Mucosa of rectum (tissue), 2 donors: ENCODE measurements at regions not wholly inside any gene's neighbourhood (a gene's known extent, or its start where the extent isn't known, plus 50 kb on each side); places are given as distances from the start of the nearest gene placed in this dataset.

Source experiments
- H3K27ac ChIP-seq, 2 donors: one replicate each; pipeline ENCODE4 v1.7.0; 2013; ENCODE audit warnings: inconsistent platforms in 2 of 2, low read depth in 2 of 2, low read length in 2 of 2
- H3K27me3 ChIP-seq, 2 donors: one replicate each; pipeline ENCODE4 v1.7.0; 2013; ENCODE audit warnings: low read length in 2 of 2; ENCODE audit not compliant: control insufficient read depth in 2 of 2, insufficient read depth in 2 of 2
- H3K36me3 ChIP-seq, 2 donors: one replicate each; pipeline ENCODE4 v1.7.0; 2013; ENCODE audit warnings: low read length in 2 of 2; ENCODE audit not compliant: control insufficient read depth in 2 of 2, insufficient read depth in 2 of 2
- H3K4me1 ChIP-seq, 2 donors: one replicate each; pipeline ENCODE4 v1.7.0; 2013; ENCODE audit warnings: low read length in 2 of 2, mild to moderate bottlenecking in 1 of 2; ENCODE audit not compliant: control insufficient read depth in 2 of 2, insufficient read depth in 2 of 2
- H3K4me3 ChIP-seq, 2 donors: one replicate each; pipeline ENCODE4 v1.7.0; 2013; ENCODE audit warnings: low read length in 2 of 2
- H3K9ac ChIP-seq, 2 donors: one replicate each; pipeline ENCODE4 v1.7.0; 2013; ENCODE audit warnings: low read length in 2 of 2, low read depth in 1 of 2, mild to moderate bottlenecking in 1 of 2
- H3K9me3 ChIP-seq, 2 donors: one replicate each; pipeline ENCODE4 v1.7.0; 2013; ENCODE audit warnings: low read length in 2 of 2; ENCODE audit not compliant: control insufficient read depth in 2 of 2
- donor health status: healthy.
- donor health status: Normal muscosa, but diverticular disease.

DNA sequence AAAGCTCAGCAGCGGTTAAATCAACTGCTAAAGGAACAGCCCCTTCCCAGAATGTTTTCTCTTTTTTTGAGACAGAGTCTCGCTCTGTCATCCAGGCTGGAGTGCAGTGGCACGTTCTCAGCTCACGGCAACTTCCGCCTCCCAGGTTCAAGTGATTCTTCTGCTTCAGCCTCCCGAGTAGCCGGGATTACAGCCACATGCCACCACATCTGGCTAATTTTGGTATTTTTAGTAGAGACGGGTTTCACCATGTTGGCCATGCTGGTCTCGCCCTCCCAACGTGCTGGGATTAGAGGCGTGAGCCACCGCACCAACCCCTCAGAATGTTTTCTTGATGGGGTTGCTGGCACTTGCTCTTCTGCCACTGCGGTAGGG is 59.8 kb upstream of the IL6 start:
- Histone ChIP-seq H3K27ac (no peak overlapping the region), H3K36me3 (no peaks in the 10 kb centered on the region), H3K9me3 (no peaks in the 10 kb centered on the region), H3K4me1 (no peaks in the 10 kb centered on the region), H3K4me3 (no peak overlapping the region), H3K9ac (no peak overlapping the region), H3K27me3 (no peaks in the 10 kb centered on the region)

DNA sequence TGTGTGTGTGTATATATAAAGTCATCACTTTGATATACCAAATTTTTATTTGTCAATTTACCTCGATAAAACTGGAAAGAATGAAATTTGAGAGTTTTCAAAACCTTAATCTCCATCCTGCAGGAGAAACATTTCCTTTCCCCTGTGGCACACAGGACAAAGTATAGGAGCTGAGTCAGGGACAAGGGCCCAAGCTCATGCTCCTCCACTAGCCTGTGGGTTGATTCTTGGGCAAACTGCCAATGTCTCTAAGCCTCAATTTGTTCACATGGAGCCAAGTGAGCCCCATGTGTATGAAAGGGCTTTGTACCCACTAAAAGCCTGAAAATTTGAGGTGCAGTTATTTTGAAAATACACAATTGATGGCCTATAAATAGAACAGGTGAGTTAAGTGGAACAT is 60.3 kb upstream of the IL6 start:
- no peaks in the 10 kb centered on the region for H3K9me3 ChIP-seq
- H3K36me3 ChIP-seq = no peaks in the 10 kb centered on the region
- H3K9ac ChIP-seq = no peak overlapping the region
- H3K27ac ChIP-seq = no peak overlapping the region
- no peaks in the 10 kb centered on the region for H3K27me3 ChIP-seq
- no peak overlapping the region for H3K4me3 ChIP-seq
- H3K4me1 ChIP-seq = no peaks in the 10 kb centered on the region

DNA sequence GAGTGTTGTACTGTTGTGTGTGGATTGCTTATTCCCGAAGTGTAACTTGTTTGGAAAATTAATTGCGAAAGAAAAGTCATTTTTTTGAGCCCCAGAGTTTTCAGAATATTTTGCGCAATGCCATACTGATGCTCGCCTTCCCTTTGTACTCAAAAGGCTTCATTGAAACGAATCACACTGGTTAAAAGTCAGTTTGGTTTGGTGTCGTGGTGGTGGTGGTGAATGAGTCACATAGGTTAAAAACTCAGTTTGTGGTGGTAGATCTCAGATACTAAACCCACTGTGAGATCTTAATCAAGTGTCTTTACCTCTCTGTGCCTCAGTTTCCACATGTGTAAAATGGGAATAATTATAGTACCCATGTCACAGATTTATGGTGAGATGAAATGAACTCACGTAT is 61.1 kb upstream of the IL6 start:
- Histone ChIP-seq H3K36me3 (no peaks in the 10 kb centered on the region), H3K4me3 (no peak overlapping the region), H3K27me3 (no peaks in the 10 kb centered on the region), H3K4me1 (no peaks in the 10 kb centered on the region), H3K9ac (no peak overlapping the region), H3K27ac (no peak overlapping the region), H3K9me3 (no peaks in the 10 kb centered on the region)

DNA sequence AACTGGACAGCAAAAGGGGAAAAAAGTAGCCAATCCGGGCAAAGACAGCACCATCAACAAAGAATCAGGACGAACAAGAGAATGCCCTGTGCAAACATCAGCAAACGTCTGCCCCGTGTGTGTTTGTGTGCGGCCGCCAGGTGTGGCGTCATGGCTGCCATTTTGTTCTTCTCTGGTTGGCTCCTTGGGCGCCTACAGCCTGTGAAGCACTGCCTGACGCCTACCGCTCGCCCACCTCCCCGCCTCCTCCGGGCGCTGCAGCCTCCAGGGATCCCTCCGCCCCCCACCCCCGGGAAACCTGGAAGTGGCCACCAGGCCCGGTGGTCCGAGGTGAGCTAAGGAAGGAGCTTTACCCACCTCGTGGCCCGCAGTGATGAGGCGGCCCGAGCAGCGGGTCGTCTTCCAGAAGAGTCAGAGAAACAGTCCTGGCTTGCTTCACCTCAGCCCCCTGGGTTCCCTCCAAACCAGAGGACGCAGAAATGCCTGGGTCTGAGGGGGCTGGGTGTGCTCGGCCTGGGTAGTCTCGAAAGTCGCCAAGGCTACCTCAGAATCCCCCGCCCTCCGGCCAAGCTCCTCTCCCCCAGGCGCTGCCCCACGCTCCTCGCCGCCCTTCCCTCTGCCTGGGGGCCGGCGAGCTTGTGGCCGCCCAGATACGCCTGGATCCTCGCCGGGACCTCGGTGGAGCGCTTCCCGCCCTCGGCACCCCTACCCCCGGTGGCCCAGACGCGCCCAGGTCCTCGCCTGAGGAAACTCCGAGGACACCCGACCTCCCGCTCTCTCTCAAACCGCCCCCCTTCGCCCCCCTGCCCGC is 61.8 kb upstream of the IL6 start:
- Histone ChIP-seq H3K9ac (no peak overlapping the region), H3K4me1 (no peaks in the 10 kb centered on the region), H3K9me3 (no peaks in the 10 kb centered on the region), H3K27ac (no peak overlapping the region), H3K27me3 (no peaks in the 10 kb centered on the region), H3K4me3 (no peak overlapping the region), H3K36me3 (no peaks in the 10 kb centered on the region)

DNA sequence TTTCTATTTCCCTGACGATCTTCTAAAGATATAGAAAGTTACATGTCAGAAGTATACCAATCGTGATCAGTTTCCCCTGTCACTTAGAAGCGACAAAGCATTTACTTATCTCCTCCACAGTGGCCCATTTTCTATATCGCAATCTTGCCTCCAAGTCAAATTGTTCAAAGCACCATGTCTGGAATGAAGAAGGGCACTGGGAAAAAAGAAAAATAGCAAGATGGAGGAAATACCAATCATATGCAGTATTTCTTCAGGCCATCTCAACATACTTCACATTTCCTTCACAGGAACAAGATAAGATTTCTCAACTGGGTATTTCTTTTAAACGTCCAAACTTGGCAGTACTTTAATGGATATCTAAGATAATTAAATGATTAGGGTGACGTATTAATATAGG is 63.3 kb upstream of the IL6 start:
- Histone ChIP-seq H3K4me1 (no peaks in the 10 kb centered on the region), H3K27me3 (no peaks in the 10 kb centered on the region), H3K9me3 (no peaks in the 10 kb centered on the region), H3K9ac (no peak overlapping the region), H3K4me3 (no peak overlapping the region), H3K27ac (no peak overlapping the region), H3K36me3 (no peaks in the 10 kb centered on the region)

DNA sequence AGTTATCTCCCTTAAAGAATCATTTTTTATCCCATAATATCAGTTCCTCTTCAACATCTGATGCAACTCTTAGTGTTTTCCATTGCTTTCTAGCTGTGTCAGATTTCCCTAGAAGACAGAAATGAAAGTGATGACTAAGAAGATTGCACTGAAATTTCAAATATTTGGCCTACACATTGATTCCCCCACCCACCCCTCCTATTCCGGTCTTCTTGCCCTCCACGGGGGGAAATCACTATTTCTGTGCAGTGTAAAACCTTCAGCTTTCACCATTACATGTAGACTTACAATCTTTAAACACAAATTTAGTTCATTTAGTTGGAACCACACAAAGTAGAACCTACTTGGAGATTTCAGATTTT is 63.7 kb upstream of the IL6 start:
- H3K27me3 ChIP-seq = no peaks in the 10 kb centered on the region
- no peak overlapping the region for H3K9ac ChIP-seq
- H3K9me3 ChIP-seq = no peaks in the 10 kb centered on the region

DNA sequence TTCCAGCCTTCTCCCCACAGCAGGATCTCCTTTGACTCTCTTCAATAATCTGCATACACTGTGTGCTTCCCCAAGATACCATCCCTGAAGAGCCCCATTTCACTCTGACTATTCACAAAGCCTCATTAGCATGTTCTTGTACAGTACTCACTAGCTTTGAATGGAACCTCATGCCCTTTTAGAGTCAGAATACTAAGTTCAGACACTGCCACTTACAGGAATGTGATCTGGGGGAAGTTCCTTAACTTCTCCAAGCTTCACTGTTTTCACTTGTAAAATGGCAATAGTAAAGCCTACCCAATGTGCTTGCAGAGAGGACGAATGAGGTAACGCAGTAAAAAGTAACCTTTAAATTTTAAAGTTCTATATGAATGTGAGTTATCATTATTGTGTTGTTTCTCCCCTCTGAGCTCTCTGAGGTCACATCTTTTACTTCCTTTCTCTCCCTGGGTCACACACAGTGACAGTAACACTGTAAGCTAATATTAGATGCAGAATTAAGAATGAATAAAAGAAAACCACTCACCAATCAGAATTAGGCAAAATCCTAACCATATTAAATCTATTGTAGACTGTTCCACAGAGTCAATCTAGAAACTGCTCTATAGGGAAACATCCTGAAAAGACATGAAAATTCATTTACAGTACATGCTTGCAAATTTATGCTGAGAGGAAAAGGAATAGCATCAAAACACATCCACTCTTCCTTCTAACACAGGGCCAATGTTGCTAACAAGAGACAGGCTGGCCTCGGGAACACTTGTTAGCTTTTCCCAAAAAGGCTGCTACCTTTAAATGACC is 64.2 kb upstream of the IL6 start:
- peak overlapping the region in 1 of 2 donors; percentile 5 for H3K27ac ChIP-seq
- no peaks in the 10 kb centered on the region for H3K36me3 ChIP-seq
- no peaks in the 10 kb centered on the region for H3K4me1 ChIP-seq
- H3K9me3 ChIP-seq = no peaks in the 10 kb centered on the region
- no peak overlapping the region for H3K4me3 ChIP-seq
- no peaks in the 10 kb centered on the region for H3K27me3 ChIP-seq
- no peak overlapping the region for H3K9ac ChIP-seq

More for the DNA sequence above, 63.7 kb upstream of the IL6 start:
- H3K36me3 ChIP-seq = no peaks in the 10 kb centered on the region
- H3K4me3 ChIP-seq = no peak overlapping the region
- no peaks in the 10 kb centered on the region for H3K4me1 ChIP-seq
- H3K27ac ChIP-seq = no peak overlapping the region

DNA sequence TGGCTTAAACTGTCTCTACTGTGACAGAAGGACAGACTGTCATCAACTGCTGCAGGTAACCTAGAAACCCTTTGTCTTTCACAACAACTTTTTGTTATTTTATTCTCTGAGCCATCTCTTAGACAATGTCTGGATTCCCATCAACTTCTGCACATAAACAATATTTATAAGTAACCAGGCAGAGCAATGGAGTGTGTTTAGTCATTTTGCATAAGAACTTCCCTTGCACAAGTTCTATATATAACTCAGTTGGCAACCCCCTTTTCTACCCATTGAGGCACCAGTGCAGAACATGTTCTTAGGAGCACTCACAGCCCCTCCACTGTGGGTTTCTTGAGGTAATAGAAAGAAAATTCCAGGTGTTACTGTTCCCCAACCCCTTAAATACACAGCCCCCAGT is 65.0 kb upstream of the IL6 start:
- H3K27ac ChIP-seq = peak overlapping the region in 1 of 2 donors; percentile 5

DNA sequence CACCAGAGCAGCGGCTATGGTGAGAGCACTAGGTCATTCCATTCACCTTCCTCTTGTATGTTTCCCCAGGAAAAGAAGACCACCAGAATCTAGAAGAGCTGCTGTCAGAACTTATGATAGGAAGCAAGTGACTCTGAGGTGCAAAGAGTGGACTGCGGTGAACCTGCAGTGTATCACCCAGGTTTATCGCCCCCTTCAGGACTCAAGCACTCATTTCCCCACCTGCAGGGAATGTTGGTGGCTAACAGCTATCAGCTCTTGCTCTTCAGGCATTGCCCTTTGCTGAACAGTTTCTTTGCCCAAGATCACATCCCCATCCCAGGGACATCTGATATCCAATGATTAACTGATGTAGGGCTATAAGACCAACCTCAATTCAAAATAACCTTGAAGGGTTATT is 66.3 kb upstream of the IL6 start:
- Histone ChIP-seq H3K4me1 (no peaks in the 10 kb centered on the region), H3K27me3 (no peaks in the 10 kb centered on the region), H3K4me3 (no peak overlapping the region), H3K27ac (no peak overlapping the region), H3K36me3 (no peaks in the 10 kb centered on the region), H3K9ac (no peak overlapping the region), H3K9me3 (no peaks in the 10 kb centered on the region)

More for the DNA sequence above, 65.0 kb upstream of the IL6 start:
- no peaks in the 10 kb centered on the region for H3K4me1 ChIP-seq
- H3K27me3 ChIP-seq = no peaks in the 10 kb centered on the region
- no peaks in the 10 kb centered on the region for H3K9me3 ChIP-seq
- H3K9ac ChIP-seq = no peak overlapping the region
- no peak overlapping the region for H3K4me3 ChIP-seq
- H3K36me3 ChIP-seq = no peaks in the 10 kb centered on the region

DNA sequence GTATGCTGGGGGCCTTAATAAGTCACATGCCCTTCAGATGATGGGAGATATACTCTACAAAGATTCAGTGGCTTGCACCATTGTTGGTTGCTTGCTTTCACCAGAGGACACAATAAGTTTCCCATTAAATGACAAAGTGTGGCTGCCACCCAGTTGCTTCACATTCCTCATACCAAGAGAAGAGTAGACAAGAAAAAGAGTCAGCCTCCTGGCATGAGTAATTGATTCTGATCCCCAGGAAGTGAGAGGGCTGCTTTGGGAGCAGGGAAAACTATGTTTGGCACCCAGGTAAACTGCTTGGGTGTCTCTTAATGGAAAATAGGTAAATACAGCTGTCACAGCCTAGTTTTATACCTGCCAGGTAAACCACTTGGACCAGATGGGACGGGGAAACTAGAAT is 66.7 kb upstream of the IL6 start:
- no peak overlapping the region for H3K9ac ChIP-seq
- no peaks in the 10 kb centered on the region for H3K4me1 ChIP-seq
- H3K36me3 ChIP-seq = no peaks in the 10 kb centered on the region
- no peaks in the 10 kb centered on the region for H3K9me3 ChIP-seq
- no peak overlapping the region for H3K4me3 ChIP-seq
- H3K27me3 ChIP-seq = no peaks in the 10 kb centered on the region
- H3K27ac ChIP-seq = no peak overlapping the region
